A673 (cell line): ENCODE measurements at regions not wholly inside any gene's neighbourhood (a gene's known extent, or its start where the extent isn't known, plus 50 kb on each side); places are given as distances from the start of the nearest gene placed in this dataset.

Source experiments
- BruUV-seq: library from RNA; stranded (reverse); fragments of 400-500 nt; replicated peaks from 2 replicates; lab custom pipeline; 2021; lab: Mats Ljungman, UMichigan
- CTCF ChIA-PET: fragments of 300-600 bp; sonication (Branson Sonifier 250); formaldehyde crosslinking; loops from one replicate; lab custom pipeline; 2022; ENCODE audit warnings: antibody characterized with exemption; lab: Charles Lee
- POLR2A ChIA-PET: fragments of 300-600 bp; sonication (Branson Sonifier 250); formaldehyde crosslinking; loops from one replicate; lab custom pipeline; 2022; ENCODE audit warnings: antibody characterized with exemption; ENCODE audit not compliant: low non-redundant PET; lab: Charles Lee
- DNase-seq: peaks from one replicate; pipeline ENCODE4 v3.0.0-alpha.2; 2015; ENCODE audit warnings: low spot score
- H3K27ac ChIP-seq: fragments of 200-600 bp; sonication (generic); 2 replicates; pipeline ENCODE4 v1.5.1; 2016; ENCODE audit warnings: mixed run types, low read depth, mild to moderate bottlenecking, mixed read lengths, antibody characterized with exemption, low read length; ENCODE audit not compliant: poor library complexity, severe bottlenecking
- H3K27me3 ChIP-seq: fragments of 200-600 bp; sonication (generic); replicated peaks from 2 replicates; pipeline ENCODE4 v1.6.1; 2017; ENCODE audit warnings: mixed run types, low read depth, mild to moderate bottlenecking, mixed read lengths, antibody characterized with exemption, low read length; ENCODE audit not compliant: insufficient read depth, poor library complexity
- H3K36me3 ChIP-seq: fragments of 200-600 bp; sonication (generic); 2 replicates; pipeline ENCODE4 v1.6.1; 2016; ENCODE audit warnings: mixed run types, mild to moderate bottlenecking, mixed read lengths, antibody characterized with exemption, low read length; ENCODE audit not compliant: insufficient read depth, poor library complexity, severe bottlenecking
- H3K4me1 ChIP-seq: fragments of 200-600 bp; sonication (generic); 2 replicates; pipeline ENCODE4 v1.6.1; 2017; ENCODE audit warnings: mixed run types, mild to moderate bottlenecking, mixed read lengths, antibody characterized with exemption, low read length; ENCODE audit not compliant: insufficient read depth, poor library complexity, severe bottlenecking
- H3K4me3 ChIP-seq: fragments of 200-600 bp; sonication (generic); 2 replicates; pipeline ENCODE4 v1.5.1; 2016; ENCODE audit warnings: low read depth, mixed run types, mild to moderate bottlenecking, mixed read lengths, low read length; ENCODE audit not compliant: poor library complexity, severe bottlenecking
- H3K9me3 ChIP-seq: fragments of 200-600 bp; sonication (generic); 2 replicates; pipeline ENCODE4 v1.6.1; 2016; ENCODE audit warnings: mixed run types, low read depth, mild to moderate bottlenecking, mixed read lengths, antibody characterized with exemption, low read length; ENCODE audit not compliant: poor library complexity, severe bottlenecking
- CTCF ChIP-seq: fragments of 300-800, 200-600 bp; sonication (generic); conservative IDR thresholded peaks from 2 replicates; pipeline ENCODE4 v1.5.1; 2017; ENCODE audit warnings: low read depth, mild to moderate bottlenecking, antibody characterized with exemption, low read length, moderate library complexity, mixed read lengths
- EZH2 ChIP-seq: fragments of 200-600 bp; sonication (generic); IDR thresholded peaks from 2 replicates; pipeline ENCODE4 v1.6.1; 2017; ENCODE audit warnings: borderline replicate concordance, low read depth, mild to moderate bottlenecking, mixed read lengths, antibody characterized with exemption, low read length; ENCODE audit not compliant: poor library complexity, severe bottlenecking
- intact Hi-C: fragments of 100-400 bp; cut with micrococcal nuclease; formaldehyde crosslinking; loops from one replicate; pipeline ENCODE4 v1.10.0; 2022; ENCODE audit not compliant: unreplicated experiment

- CTCF ChIA-PET = no interaction called here
- intact Hi-C loops = no loop called here
- POLR2A ChIA-PET = no interaction called here
- BruUV-seq = no TSS peak
- Histone ChIP-seq H3K4me1 (no peaks in the 10 kb centered on the region), H3K36me3 (no peaks in the 10 kb centered on the region), H3K27ac (no peak overlapping the region), H3K9me3 (no peaks in the 10 kb centered on the region), H3K4me3 (no peak overlapping the region), H3K27me3 (no peaks in the 10 kb centered on the region)
- TF ChIP-seq CTCF (no peak), EZH2 (no peak)
- DNase-seq = no peak
These were observed 727.0 kb downstream of the C12orf50 start for GRCh38 chr12:87302126-87302745.

- no TSS peak for BruUV-seq
- POLR2A ChIA-PET = interaction anchor here (0.6 kb wide), 1 partner anchor 15 kb away, joined by 3 read pairs; no protein-coding TSS in a partner anchor
These were observed 738.7 kb downstream of the C12orf50 start for GRCh38 chr12:87290505-87290904.

GRCh38 chr12:87283886-87284285 is 745.3 kb downstream of the C12orf50 start:
- no peaks in the 10 kb centered on the region for H3K9me3 ChIP-seq
- TF ChIP-seq EZH2 (no peak), CTCF (no peak)
- no peaks in the 10 kb centered on the region for H3K4me1 ChIP-seq
- no peaks in the 10 kb centered on the region for H3K36me3 ChIP-seq
- no peak for DNase-seq
- H3K27ac ChIP-seq = no peak overlapping the region
- ChIA-PET CTCF (no interaction called here), POLR2A (no interaction called here)
- H3K4me3 ChIP-seq = no peak overlapping the region
- H3K27me3 ChIP-seq = no peaks in the 10 kb centered on the region
- no TSS peak for BruUV-seq
- intact Hi-C loops = no loop called here

More at GRCh38 chr12:87290505-87290904, 738.7 kb downstream of the C12orf50 start:
- TF ChIP-seq EZH2 (no peak), CTCF (no peak)
- Histone ChIP-seq H3K9me3 (no peaks in the 10 kb centered on the region), H3K36me3 (no peaks in the 10 kb centered on the region), H3K4me1 (no peaks in the 10 kb centered on the region), H3K27ac (no peak overlapping the region), H3K4me3 (no peak overlapping the region), H3K27me3 (no peaks in the 10 kb centered on the region)
- CTCF ChIA-PET = no interaction called here
- intact Hi-C loops = no loop called here
- DNase-seq = no peak
